ENCODE measurements at regions not wholly inside any gene's neighbourhood (a gene's known extent, or its start where the extent isn't known, plus 50 kb on each side); places are given as distances from the start of the nearest gene placed in this dataset.

- no peaks in the 10 kb centered on the region for H3K27me3 ChIP-seq (ENCODE audit: control insufficient read depth, insufficient read depth, low read length)
- H3K4me3 ChIP-seq (ENCODE audit: low read depth, low read length), result no peak overlapping the region
- TF ChIP-seq, protein P1, sequence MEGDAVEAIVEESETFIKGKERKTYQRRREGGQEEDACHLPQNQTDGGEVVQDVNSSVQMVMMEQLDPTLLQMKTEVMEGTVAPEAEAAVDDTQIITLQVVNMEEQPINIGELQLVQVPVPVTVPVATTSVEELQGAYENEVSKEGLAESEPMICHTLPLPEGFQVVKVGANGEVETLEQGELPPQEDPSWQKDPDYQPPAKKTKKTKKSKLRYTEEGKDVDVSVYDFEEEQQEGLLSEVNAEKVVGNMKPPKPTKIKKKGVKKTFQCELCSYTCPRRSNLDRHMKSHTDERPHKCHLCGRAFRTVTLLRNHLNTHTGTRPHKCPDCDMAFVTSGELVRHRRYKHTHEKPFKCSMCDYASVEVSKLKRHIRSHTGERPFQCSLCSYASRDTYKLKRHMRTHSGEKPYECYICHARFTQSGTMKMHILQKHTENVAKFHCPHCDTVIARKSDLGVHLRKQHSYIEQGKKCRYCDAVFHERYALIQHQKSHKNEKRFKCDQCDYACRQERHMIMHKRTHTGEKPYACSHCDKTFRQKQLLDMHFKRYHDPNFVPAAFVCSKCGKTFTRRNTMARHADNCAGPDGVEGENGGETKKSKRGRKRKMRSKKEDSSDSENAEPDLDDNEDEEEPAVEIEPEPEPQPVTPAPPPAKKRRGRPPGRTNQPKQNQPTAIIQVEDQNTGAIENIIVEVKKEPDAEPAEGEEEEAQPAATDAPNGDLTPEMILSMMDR (IDR thresholded peaks at IDR 0.05; ENCODE audit: insufficient read depth, low read length, poor library complexity, severe bottlenecking), result no peak
- no peak for DNase-seq (ENCODE audit: low read depth)
- H3K36me3 ChIP-seq (ENCODE audit: control insufficient read depth, insufficient read depth, low read length), result no peaks in the 10 kb centered on the region
Observed at GRCh38 chr13:44155422-44156293, 218.0 kb upstream of the SERP2 start.

GRCh38 chr13:44156294-44156658 lies 217.3 kb upstream of the SERP2 start:
- Histone ChIP-seq H3K27me3 (ENCODE audit: control insufficient read depth, insufficient read depth, low read length) (no peaks in the 10 kb centered on the region), H3K36me3 (ENCODE audit: control insufficient read depth, insufficient read depth, low read length) (no peaks in the 10 kb centered on the region), H3K4me3 (ENCODE audit: low read depth, low read length) (no peak overlapping the region)
- no peak for DNase-seq (ENCODE audit: low read depth)
- TF ChIP-seq, protein P1 (IDR thresholded peaks at IDR 0.05; ENCODE audit: insufficient read depth, low read length, poor library complexity, severe bottlenecking), result no peak

GRCh38 chr13:44157606-44158005 lies 216.0 kb upstream of the SERP2 start:
- TF ChIP-seq, protein P1 (IDR thresholded peaks at IDR 0.05; ENCODE audit: insufficient read depth, low read length, poor library complexity, severe bottlenecking), result no peak
- no peak overlapping the region for H3K4me3 ChIP-seq (ENCODE audit: low read depth, low read length)
- no peaks in the 10 kb centered on the region for H3K36me3 ChIP-seq (ENCODE audit: control insufficient read depth, insufficient read depth, low read length)
- H3K27me3 ChIP-seq (ENCODE audit: control insufficient read depth, insufficient read depth, low read length), result no peaks in the 10 kb centered on the region
- DNase-seq (ENCODE audit: low read depth), result no peak

DNA sequence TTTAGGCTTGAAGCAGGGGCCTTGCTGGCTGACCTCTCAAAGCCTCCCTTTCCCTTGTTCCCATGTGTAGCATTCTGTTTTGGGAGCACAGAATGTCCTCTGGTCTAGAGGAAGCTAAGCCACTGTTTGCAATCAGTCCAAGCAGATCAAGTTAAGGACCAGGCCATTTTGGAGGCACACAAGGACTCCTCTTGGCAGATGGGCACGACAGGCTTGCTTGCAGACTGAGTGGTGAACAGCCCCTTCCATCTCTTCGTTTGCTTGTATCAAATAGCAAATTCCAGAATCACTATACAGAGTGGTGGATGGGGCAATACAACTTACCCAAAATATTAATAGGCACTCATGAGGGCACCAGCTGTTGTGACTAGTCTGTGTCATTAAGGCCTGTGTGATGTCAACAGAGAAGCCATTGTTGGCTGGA lies 215.5 kb upstream of the SERP2 start:
- TF ChIP-seq, protein P1 (IDR thresholded peaks at IDR 0.05; ENCODE audit: insufficient read depth, low read length, poor library complexity, severe bottlenecking), result no peak
- DNase-seq (ENCODE audit: low read depth), result no peak
- H3K27me3 ChIP-seq (ENCODE audit: control insufficient read depth, insufficient read depth, low read length), result no peaks in the 10 kb centered on the region
- H3K4me3 ChIP-seq (ENCODE audit: low read depth, low read length), result no peak overlapping the region
- H3K36me3 ChIP-seq (ENCODE audit: control insufficient read depth, insufficient read depth, low read length), result no peaks in the 10 kb centered on the region

- TF ChIP-seq, protein P1 (IDR thresholded peaks at IDR 0.05; ENCODE audit: insufficient read depth, low read length, poor library complexity, severe bottlenecking), result no peak
- Histone ChIP-seq H3K36me3 (ENCODE audit: control insufficient read depth, insufficient read depth, low read length) (no peaks in the 10 kb centered on the region), H3K27me3 (ENCODE audit: control insufficient read depth, insufficient read depth, low read length) (no peaks in the 10 kb centered on the region), H3K4me3 (ENCODE audit: low read depth, low read length) (no peak overlapping the region)
- no peak for DNase-seq (ENCODE audit: low read depth)
Observed at GRCh38 chr13:44158881-44159632, 214.6 kb upstream of the SERP2 start.
